ENCODE measurements at regions not wholly inside any gene's neighbourhood (a gene's known extent, or its start where the extent isn't known, plus 50 kb on each side); places are given as distances from the start of the nearest gene placed in this dataset.

- DNase-seq (ENCODE audit: low read depth, low spot score) = no peak
- H3K4me3 ChIP-seq (ENCODE audit: low read length) = no peak overlapping the region
Observed at GRCh38 chr20:24718277-24718676, 230.8 kb upstream of the CST7 start.

- no peak overlapping the region for H3K4me3 ChIP-seq (ENCODE audit: low read length)
- no peak for DNase-seq (ENCODE audit: low read depth, low spot score)
Observed at GRCh38 chr20:24718696-24719095, 230.4 kb upstream of the CST7 start.

- DNase-seq (ENCODE audit: low read depth, low spot score) = no peak
- H3K4me3 ChIP-seq (ENCODE audit: low read length) = no peak overlapping the region
Observed at GRCh38 chr20:24720957-24721356, 228.1 kb upstream of the CST7 start.

DNA sequence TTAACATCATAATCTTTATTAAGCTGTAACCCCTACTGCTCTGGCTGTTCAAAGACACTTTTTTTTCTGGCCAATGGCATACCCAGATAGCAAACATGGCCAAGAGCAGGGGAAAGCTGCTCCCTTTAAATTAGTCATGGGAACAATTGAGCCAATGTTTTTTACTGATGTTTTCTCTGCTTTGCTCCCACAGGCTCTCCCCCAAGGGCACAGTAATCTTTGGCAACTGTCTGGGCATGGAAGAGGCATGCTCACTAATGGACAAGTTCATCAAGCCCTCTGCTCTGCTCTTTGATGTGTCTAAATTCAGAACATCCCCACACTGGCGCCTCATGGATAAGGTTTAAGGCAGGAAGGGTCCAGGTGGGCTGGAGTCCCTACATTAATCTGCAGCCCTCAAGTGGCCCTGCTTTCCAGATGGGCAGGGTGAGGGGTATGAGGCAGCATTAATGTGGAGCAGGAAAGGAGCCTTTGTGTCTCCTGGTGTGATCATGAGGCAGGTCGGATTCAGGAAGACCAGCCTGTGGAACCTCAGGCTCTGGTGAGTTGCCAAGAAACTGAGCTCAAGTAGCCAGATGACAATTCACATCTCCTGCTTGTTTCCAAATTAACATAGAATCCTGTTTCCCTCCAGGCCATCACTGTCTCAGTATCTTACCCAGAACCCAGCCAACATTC, 227.0 kb upstream of the CST7 start:
- no peak overlapping the region for H3K4me3 ChIP-seq (ENCODE audit: low read length)
- DNase-seq (ENCODE audit: low read depth, low spot score) = no peak

GRCh38 chr20:24722586-24722985, 226.5 kb upstream of the CST7 start:
- no peak overlapping the region for H3K4me3 ChIP-seq (ENCODE audit: low read length)
- no peak for DNase-seq (ENCODE audit: low read depth, low spot score)

GRCh38 chr20:24723186-24723585, 225.9 kb upstream of the CST7 start:
- DNase-seq (ENCODE audit: low read depth, low spot score) = no peak
- no peak overlapping the region for H3K4me3 ChIP-seq (ENCODE audit: low read length)

- no peak for DNase-seq (ENCODE audit: low read depth, low spot score)
- H3K4me3 ChIP-seq (ENCODE audit: low read length) = no peak overlapping the region
Observed at GRCh38 chr20:24723647-24724352, 225.3 kb upstream of the CST7 start.

- no peak overlapping the region for H3K4me3 ChIP-seq (ENCODE audit: low read length)
- no peak for DNase-seq (ENCODE audit: low read depth, low spot score)
Observed at GRCh38 chr20:24724982-24725533, 224.0 kb upstream of the CST7 start.

GRCh38 chr20:24727795-24728194, 221.3 kb upstream of the CST7 start:
- no peak overlapping the region for H3K4me3 ChIP-seq (ENCODE audit: low read length)
- DNase-seq (ENCODE audit: low read depth, low spot score) = no peak

- no peak for DNase-seq (ENCODE audit: low read depth, low spot score)
Observed at GRCh38 chr20:24729896-24730605, 219.0 kb upstream of the CST7 start.

GRCh38 chr20:24730750-24731149, 218.3 kb upstream of the CST7 start:
- H3K4me3 ChIP-seq (ENCODE audit: low read length) = no peak overlapping the region
- DNase-seq (ENCODE audit: low read depth, low spot score) = no peak

More at GRCh38 chr20:24729896-24730605, 219.0 kb upstream of the CST7 start:
- no peak overlapping the region for H3K4me3 ChIP-seq (ENCODE audit: low read length)

- H3K4me3 ChIP-seq (ENCODE audit: low read length) = no peak overlapping the region
- DNase-seq (ENCODE audit: low read depth, low spot score) = no peak
Observed at GRCh38 chr20:24731312-24731711, 217.8 kb upstream of the CST7 start.

- no peak for DNase-seq (ENCODE audit: low read depth, low spot score)
- no peak overlapping the region for H3K4me3 ChIP-seq (ENCODE audit: low read length)
Observed at GRCh38 chr20:24732076-24732475, 217.0 kb upstream of the CST7 start.

GRCh38 chr20:24732599-24732998, 216.5 kb upstream of the CST7 start:
- no peak overlapping the region for H3K4me3 ChIP-seq (ENCODE audit: low read length)
- no peak for DNase-seq (ENCODE audit: low read depth, low spot score)

DNA sequence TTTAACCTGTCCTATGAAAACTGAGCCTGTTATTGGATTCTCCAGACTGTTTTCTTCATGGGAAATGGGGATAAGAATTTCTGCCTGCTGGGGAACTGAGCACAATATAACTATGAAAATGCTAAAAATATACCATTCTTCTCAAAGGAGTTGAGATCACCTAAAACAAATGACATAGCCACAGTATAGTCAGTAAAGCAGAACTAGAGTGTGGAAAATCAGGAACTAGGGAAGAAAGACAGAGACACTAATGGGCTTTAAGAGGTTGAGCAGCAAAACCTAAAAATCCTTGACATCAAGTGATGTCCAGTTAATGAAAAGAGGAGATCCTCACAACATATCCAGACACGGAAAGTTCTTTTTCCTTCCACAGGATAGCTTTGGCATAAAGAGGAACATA, 215.7 kb upstream of the CST7 start:
- H3K4me3 ChIP-seq (ENCODE audit: low read length) = no peak overlapping the region
- DNase-seq (ENCODE audit: low read depth, low spot score) = no peak

GRCh38 chr20:24734139-24734538, 214.9 kb upstream of the CST7 start:
- H3K4me3 ChIP-seq (ENCODE audit: low read length) = no peak overlapping the region
- no peak for DNase-seq (ENCODE audit: low read depth, low spot score)

DNA sequence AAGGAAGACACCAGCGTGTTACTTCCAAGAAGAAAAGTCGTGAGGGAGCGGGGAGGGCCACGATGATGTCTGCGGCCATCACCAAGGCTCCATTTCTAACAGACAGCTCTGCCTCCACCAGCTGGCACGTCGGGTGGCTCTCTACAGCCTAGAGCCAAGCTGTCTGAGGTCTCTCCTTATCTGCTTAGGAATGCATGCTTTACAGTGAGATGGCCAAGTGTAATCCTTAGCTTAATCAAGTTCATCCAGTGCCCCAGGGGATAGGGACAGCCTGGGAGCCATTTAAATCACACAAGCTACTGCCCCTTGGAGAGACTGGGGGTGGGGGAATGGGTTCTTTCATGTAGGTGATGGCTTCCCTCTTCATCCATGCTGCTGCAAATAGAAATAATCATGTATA, 213.8 kb upstream of the CST7 start:
- no peak overlapping the region for H3K4me3 ChIP-seq (ENCODE audit: low read length)
- DNase-seq (ENCODE audit: low read depth, low spot score) = no peak

DNA sequence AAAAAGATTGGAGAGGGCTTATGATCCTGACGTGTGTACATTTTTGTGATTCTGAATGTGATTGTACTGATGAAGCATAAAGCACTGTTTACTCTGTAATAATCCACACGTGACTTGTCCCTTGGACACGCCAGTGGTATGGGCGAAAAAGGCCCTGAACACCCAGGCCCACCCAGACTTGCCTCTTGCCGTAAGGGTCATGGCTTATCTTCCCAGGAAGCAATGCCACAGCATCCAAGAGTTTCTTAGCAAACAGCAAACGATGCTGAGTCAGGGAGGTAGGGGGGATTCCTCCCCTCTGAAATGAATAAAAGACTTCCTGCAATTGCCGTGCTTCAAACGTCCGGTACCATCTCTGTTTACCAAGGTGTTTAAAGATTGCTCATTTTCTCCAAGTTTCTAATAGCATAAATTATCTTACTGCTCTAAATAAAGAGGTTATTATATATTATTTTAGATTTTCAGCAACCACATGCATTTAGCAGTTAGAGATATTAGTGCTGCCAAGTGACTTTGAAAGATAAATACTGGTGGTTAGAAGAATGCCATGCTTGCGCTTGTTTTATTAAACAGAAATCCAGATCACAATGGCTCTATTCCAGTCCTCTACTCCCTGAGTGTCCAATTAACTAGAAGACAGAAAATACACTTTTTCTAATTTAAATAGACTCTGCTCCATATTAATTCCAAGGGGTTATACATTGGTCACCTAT, 212.8 kb upstream of the CST7 start:
- no peak for DNase-seq (ENCODE audit: low read depth, low spot score)
- no peak overlapping the region for H3K4me3 ChIP-seq (ENCODE audit: low read length)

GRCh38 chr20:24736844-24737211, 212.2 kb upstream of the CST7 start:
- H3K4me3 ChIP-seq (ENCODE audit: low read length) = no peak overlapping the region
- DNase-seq (ENCODE audit: low read depth, low spot score) = no peak
